ENCODE measurements at regions not wholly inside any gene's neighbourhood (a gene's known extent, or its start where the extent isn't known, plus 50 kb on each side); places are given as distances from the start of the nearest gene placed in this dataset.

DNA sequence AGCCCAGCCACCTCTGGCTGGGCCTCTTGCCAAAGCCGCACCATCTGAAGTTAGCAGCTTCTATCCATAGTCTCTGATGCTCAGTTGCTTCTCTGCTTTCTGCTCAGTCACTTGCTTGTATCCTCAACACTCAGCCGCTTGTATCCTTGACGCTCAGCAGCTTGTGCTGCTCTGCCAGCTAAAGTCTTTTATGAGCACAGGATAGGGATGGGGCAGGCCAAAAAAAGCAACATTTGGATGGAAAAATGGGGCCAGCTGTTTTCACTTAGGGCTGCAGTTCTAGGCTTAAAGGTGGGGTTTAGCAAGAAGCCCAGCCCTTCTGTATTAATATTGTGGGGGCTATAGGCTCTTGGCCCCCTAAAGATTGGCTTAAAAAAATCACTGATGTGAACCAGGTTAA, 739.4 kb downstream of the CDH8 start:
- Histone ChIP-seq H3K27ac (ENCODE audit: low read depth, low read length) (no peak overlapping the region), H3K9ac (ENCODE audit: low read depth in 1 of 2, low read length in 2 of 2) (no peak overlapping the region), H3K27me3 (ENCODE audit: control insufficient read depth in 1 of 2, insufficient read depth in 2 of 2, low read length in 2 of 2) (no peaks in the 10 kb centered on the region), H3K4me1 (ENCODE audit: control insufficient read depth in 1 of 2, insufficient read depth in 2 of 2, low read length in 2 of 2) (no peaks in the 10 kb centered on the region), H3K4me3 (ENCODE audit: low read depth in 1 of 2, low read length in 2 of 2) (no peak overlapping the region), H3K9me3 (ENCODE audit: control insufficient read depth in 1 of 2, low read length in 2 of 2) (peaks cover 0 to 2% of the 10 kb centered on the region in 2 donors), H3K36me3 (ENCODE audit: control insufficient read depth in 1 of 2, insufficient read depth in 2 of 2, low read length in 2 of 2) (no peaks in the 10 kb centered on the region)

DNA sequence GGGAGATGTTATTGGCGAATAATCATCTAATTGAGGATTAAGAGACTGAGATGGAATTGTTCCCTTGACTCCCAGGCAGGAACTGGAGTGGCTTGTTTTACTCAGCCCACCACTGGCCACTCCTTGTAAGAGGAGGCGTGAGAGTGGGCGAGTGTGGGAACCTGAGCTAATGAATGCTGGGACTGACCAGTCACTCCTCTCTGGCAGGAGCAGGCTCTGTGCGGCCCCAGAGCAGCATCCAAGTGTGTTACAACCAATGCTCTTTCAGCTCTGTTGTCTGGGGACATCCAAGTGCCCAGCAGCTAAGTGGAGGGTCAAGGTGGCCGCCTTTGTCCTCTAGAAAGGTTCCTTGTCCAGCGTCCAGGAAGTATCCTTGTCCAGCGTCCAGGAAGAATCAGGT, 739.9 kb downstream of the CDH8 start:
- no peak overlapping the region for H3K4me3 ChIP-seq (ENCODE audit: low read depth in 1 of 2, low read length in 2 of 2)
- H3K9ac ChIP-seq (ENCODE audit: low read depth in 1 of 2, low read length in 2 of 2) = no peak overlapping the region
- no peaks in the 10 kb centered on the region for H3K4me1 ChIP-seq (ENCODE audit: control insufficient read depth in 1 of 2, insufficient read depth in 2 of 2, low read length in 2 of 2)
- H3K27ac ChIP-seq (ENCODE audit: low read depth, low read length) = no peak overlapping the region
- no peaks in the 10 kb centered on the region for H3K36me3 ChIP-seq (ENCODE audit: control insufficient read depth in 1 of 2, insufficient read depth in 2 of 2, low read length in 2 of 2)
- peaks cover 0 to 2% of the 10 kb centered on the region in 2 donors for H3K9me3 ChIP-seq (ENCODE audit: control insufficient read depth in 1 of 2, low read length in 2 of 2)
- no peaks in the 10 kb centered on the region for H3K27me3 ChIP-seq (ENCODE audit: control insufficient read depth in 1 of 2, insufficient read depth in 2 of 2, low read length in 2 of 2)

DNA sequence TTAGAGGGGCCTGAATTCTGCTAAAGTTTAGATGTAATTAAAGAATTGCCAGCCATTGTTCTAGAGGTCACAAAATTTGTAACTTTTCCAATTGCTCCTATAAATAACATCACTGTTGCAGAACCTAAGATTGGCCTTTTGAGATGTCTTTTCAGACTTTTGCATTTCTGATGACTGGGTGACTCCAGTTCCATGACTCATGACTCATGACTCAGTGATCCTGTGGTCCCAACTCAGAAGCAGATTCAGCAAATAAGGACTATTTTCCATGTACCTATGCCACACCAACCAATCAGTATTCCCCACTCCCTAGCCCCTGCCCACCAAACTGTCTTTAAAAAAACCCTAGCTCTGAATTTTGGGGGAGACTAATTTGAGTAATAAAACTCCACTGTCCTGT, 740.9 kb downstream of the CDH8 start:
- Histone ChIP-seq H3K27me3 (ENCODE audit: control insufficient read depth in 1 of 2, insufficient read depth in 2 of 2, low read length in 2 of 2) (no peaks in the 10 kb centered on the region), H3K4me3 (ENCODE audit: low read depth in 1 of 2, low read length in 2 of 2) (no peak overlapping the region), H3K9ac (ENCODE audit: low read depth in 1 of 2, low read length in 2 of 2) (no peak overlapping the region)

DNA sequence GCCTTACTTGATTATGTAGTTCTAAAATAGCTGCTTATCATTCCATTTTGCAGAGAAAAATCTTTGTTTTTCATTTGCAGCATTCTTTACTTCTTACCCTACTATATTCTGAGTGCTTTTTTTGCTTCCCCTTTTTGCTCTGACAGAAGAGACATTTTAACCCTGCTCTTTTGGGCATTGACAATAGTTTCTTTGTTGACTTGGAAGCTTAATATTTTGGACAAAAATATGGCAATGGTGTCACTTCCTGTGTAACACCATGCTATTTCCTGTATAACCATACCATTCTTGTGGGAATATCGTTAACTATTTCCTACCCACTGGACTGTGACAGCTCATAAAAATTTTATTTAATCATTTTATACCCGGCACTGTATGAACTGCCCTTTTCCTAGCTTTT, 747.1 kb downstream of the CDH8 start:
- no peak overlapping the region for H3K9ac ChIP-seq (ENCODE audit: low read depth in 1 of 2, low read length in 2 of 2)
- no peaks in the 10 kb centered on the region for H3K27me3 ChIP-seq (ENCODE audit: control insufficient read depth in 1 of 2, insufficient read depth in 2 of 2, low read length in 2 of 2)

More for the DNA sequence above, 740.9 kb downstream of the CDH8 start:
- Histone ChIP-seq H3K4me1 (ENCODE audit: control insufficient read depth in 1 of 2, insufficient read depth in 2 of 2, low read length in 2 of 2) (no peaks in the 10 kb centered on the region), H3K36me3 (ENCODE audit: control insufficient read depth in 1 of 2, insufficient read depth in 2 of 2, low read length in 2 of 2) (no peaks in the 10 kb centered on the region), H3K27ac (ENCODE audit: low read depth, low read length) (no peak overlapping the region), H3K9me3 (ENCODE audit: control insufficient read depth in 1 of 2, low read length in 2 of 2) (peaks cover 0 to 2% of the 10 kb centered on the region in 2 donors)

DNA sequence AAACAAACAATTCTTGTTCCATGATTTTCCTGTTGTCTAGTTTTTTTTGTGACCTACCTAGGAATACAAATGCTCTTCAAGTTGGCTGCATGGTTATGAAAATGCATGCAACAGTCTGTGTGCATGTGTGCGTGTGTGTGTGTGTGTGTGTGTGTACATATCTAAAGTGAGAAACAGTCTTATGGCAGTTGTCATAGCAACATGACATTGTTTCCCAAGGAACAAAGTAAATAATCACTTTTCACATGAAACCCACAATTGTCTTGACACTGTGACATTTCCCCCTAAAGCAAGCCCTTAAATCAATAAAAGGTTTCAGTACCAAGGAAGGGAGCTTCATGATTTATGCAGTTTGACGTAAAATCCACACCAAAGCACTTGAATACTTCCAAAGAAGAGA, 758.4 kb downstream of the CDH8 start:
- Histone ChIP-seq H3K4me1 (ENCODE audit: control insufficient read depth in 1 of 2, insufficient read depth in 2 of 2, low read length in 2 of 2) (no peaks in the 10 kb centered on the region), H3K27ac (ENCODE audit: low read depth, low read length) (no peak overlapping the region), H3K27me3 (ENCODE audit: control insufficient read depth in 1 of 2, insufficient read depth in 2 of 2, low read length in 2 of 2) (no peaks in the 10 kb centered on the region), H3K9ac (ENCODE audit: low read depth in 1 of 2, low read length in 2 of 2) (no peak overlapping the region), H3K36me3 (ENCODE audit: control insufficient read depth in 1 of 2, insufficient read depth in 2 of 2, low read length in 2 of 2) (no peaks in the 10 kb centered on the region), H3K4me3 (ENCODE audit: low read depth in 1 of 2, low read length in 2 of 2) (no peak overlapping the region), H3K9me3 (ENCODE audit: control insufficient read depth in 1 of 2, low read length in 2 of 2) (peaks cover 0 to 13% of the 10 kb centered on the region in 2 donors)

More for the DNA sequence above, 747.1 kb downstream of the CDH8 start:
- Histone ChIP-seq H3K4me3 (ENCODE audit: low read depth in 1 of 2, low read length in 2 of 2) (no peak overlapping the region), H3K36me3 (ENCODE audit: control insufficient read depth in 1 of 2, insufficient read depth in 2 of 2, low read length in 2 of 2) (no peaks in the 10 kb centered on the region), H3K27ac (ENCODE audit: low read depth, low read length) (no peak overlapping the region), H3K9me3 (ENCODE audit: control insufficient read depth in 1 of 2, low read length in 2 of 2) (peaks cover 0 to 8% of the 10 kb centered on the region in 2 donors), H3K4me1 (ENCODE audit: control insufficient read depth in 1 of 2, insufficient read depth in 2 of 2, low read length in 2 of 2) (no peaks in the 10 kb centered on the region)

DNA sequence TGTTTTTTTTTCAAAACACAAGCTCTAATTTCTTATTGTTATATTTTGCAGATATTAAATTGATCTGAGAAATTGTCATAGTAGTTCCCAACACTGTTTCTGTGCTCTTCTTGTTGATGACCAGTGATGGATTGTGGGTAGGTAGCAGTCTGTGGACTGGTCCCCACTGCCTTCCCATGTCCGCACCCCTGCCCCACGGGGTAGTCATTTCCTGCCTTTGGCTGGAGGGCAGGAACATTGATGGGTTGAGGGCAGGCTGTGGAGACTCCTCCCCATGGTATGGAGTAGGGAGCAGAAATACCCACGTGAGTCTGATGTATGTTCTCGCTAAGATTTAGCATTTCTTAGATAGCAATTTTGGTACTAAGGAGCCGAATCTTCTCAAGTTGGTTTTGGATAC, 762.0 kb downstream of the CDH8 start:
- H3K4me1 ChIP-seq (ENCODE audit: control insufficient read depth in 1 of 2, insufficient read depth in 2 of 2, low read length in 2 of 2) = no peaks in the 10 kb centered on the region
- H3K9me3 ChIP-seq (ENCODE audit: control insufficient read depth in 1 of 2, low read length in 2 of 2) = peaks cover 0 to 13% of the 10 kb centered on the region in 2 donors
- H3K9ac ChIP-seq (ENCODE audit: low read depth in 1 of 2, low read length in 2 of 2) = no peak overlapping the region
- no peak overlapping the region for H3K4me3 ChIP-seq (ENCODE audit: low read depth in 1 of 2, low read length in 2 of 2)
- H3K27ac ChIP-seq (ENCODE audit: low read depth, low read length) = no peak overlapping the region
- H3K27me3 ChIP-seq (ENCODE audit: control insufficient read depth in 1 of 2, insufficient read depth in 2 of 2, low read length in 2 of 2) = no peaks in the 10 kb centered on the region
- no peaks in the 10 kb centered on the region for H3K36me3 ChIP-seq (ENCODE audit: control insufficient read depth in 1 of 2, insufficient read depth in 2 of 2, low read length in 2 of 2)

DNA sequence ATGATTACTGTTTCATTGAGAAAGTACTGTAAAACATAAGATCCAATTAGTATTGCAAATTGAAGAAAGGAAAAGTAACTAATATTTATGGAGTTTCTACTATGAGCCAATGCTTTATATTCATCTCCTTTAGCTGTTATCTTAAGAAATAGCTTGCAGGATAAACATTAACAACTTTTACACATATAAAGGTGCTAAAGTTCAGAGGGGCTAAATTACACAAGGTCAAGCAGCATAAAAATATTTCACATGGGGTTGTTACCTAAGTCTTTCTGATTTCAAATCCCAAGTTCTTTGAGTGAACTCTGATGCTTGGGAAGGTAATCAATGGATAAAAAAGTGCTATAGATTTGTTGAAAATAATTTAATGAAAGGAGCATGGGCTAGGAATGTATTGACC, 765.5 kb downstream of the CDH8 start:
- Histone ChIP-seq H3K27me3 (ENCODE audit: control insufficient read depth in 1 of 2, insufficient read depth in 2 of 2, low read length in 2 of 2) (no peaks in the 10 kb centered on the region), H3K36me3 (ENCODE audit: control insufficient read depth in 1 of 2, insufficient read depth in 2 of 2, low read length in 2 of 2) (no peaks in the 10 kb centered on the region), H3K4me1 (ENCODE audit: control insufficient read depth in 1 of 2, insufficient read depth in 2 of 2, low read length in 2 of 2) (no peaks in the 10 kb centered on the region), H3K9ac (ENCODE audit: low read depth in 1 of 2, low read length in 2 of 2) (no peak overlapping the region), H3K27ac (ENCODE audit: low read depth, low read length) (no peak overlapping the region), H3K9me3 (ENCODE audit: control insufficient read depth in 1 of 2, low read length in 2 of 2) (peaks cover 0 to 1% of the 10 kb centered on the region in 2 donors), H3K4me3 (ENCODE audit: low read depth in 1 of 2, low read length in 2 of 2) (no peak overlapping the region)

DNA sequence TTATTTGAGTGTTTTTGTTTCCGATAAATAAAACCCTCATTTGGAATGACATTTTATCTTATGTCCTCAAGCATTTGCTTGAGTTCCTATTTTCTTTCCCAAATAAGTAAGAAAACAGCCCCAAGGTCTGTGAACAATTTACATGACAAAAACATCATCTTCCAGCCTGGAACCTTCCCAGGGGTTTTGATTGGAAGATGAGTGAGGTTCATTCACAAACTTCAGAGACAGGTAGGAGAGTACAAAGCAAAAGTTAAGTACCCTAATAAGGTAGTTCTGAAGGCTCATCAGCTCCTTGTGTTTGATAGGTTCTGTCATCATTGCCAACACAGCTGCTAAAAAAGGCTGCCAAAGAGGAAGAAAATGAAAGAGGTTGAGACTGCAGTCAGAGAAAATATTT, 772.8 kb downstream of the CDH8 start:
- Histone ChIP-seq H3K9me3 (ENCODE audit: control insufficient read depth in 1 of 2, low read length in 2 of 2) (peaks cover 2 to 5% of the 10 kb centered on the region in 2 donors), H3K9ac (ENCODE audit: low read depth in 1 of 2, low read length in 2 of 2) (no peak overlapping the region), H3K27me3 (ENCODE audit: control insufficient read depth in 1 of 2, insufficient read depth in 2 of 2, low read length in 2 of 2) (no peaks in the 10 kb centered on the region), H3K36me3 (ENCODE audit: control insufficient read depth in 1 of 2, insufficient read depth in 2 of 2, low read length in 2 of 2) (no peaks in the 10 kb centered on the region), H3K27ac (ENCODE audit: low read depth, low read length) (no peak overlapping the region), H3K4me3 (ENCODE audit: low read depth in 1 of 2, low read length in 2 of 2) (no peak overlapping the region), H3K4me1 (ENCODE audit: control insufficient read depth in 1 of 2, insufficient read depth in 2 of 2, low read length in 2 of 2) (no peaks in the 10 kb centered on the region)

DNA sequence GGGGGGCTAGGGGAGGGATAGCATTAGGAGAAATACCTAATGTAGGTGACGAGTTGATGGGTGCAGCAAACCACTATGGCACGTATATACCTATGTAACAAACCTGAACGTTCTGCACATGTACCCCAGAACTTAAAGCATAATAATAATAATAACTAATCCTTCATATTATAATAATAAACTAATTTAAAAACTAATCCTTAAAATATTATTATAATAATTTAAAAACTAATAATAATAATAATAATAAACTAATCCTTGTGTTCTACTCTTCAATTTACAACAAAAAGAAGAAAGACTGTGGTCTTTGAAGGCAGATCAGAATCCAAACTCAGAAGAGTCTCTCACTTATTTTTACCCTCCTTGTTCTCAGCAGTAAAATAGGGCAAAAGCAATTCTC, 774.9 kb downstream of the CDH8 start:
- H3K36me3 ChIP-seq (ENCODE audit: control insufficient read depth in 1 of 2, insufficient read depth in 2 of 2, low read length in 2 of 2) = no peaks in the 10 kb centered on the region
- no peaks in the 10 kb centered on the region for H3K27me3 ChIP-seq (ENCODE audit: control insufficient read depth in 1 of 2, insufficient read depth in 2 of 2, low read length in 2 of 2)
- H3K27ac ChIP-seq (ENCODE audit: low read depth, low read length) = no peak overlapping the region
- no peak overlapping the region for H3K4me3 ChIP-seq (ENCODE audit: low read depth in 1 of 2, low read length in 2 of 2)
- H3K9ac ChIP-seq (ENCODE audit: low read depth in 1 of 2, low read length in 2 of 2) = no peak overlapping the region
- no peaks in the 10 kb centered on the region for H3K4me1 ChIP-seq (ENCODE audit: control insufficient read depth in 1 of 2, insufficient read depth in 2 of 2, low read length in 2 of 2)
- H3K9me3 ChIP-seq (ENCODE audit: control insufficient read depth in 1 of 2, low read length in 2 of 2) = peaks cover 2 to 5% of the 10 kb centered on the region in 2 donors

DNA sequence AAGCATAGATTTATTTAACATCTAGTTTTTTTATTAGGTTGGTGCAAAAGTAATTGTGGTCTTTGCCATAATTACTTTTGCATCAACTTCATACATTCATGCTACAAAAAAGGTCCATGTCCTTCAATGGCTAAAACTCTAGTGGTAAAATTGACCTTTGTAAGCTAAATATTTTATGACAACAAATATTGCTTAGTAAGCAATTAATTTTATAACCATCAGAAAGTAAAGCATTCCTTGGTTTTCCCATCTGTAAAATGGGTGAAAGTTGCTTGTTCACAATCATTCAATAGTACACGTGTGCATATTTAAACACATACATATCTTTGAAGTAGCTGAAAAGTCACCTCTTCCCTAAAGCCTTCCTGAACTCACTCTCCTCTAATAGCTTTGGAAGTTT, 789.6 kb downstream of the CDH8 start:
- Histone ChIP-seq H3K9ac (ENCODE audit: low read depth in 1 of 2, low read length in 2 of 2) (no peak overlapping the region), H3K4me3 (ENCODE audit: low read depth in 1 of 2, low read length in 2 of 2) (no peak overlapping the region), H3K27me3 (ENCODE audit: control insufficient read depth in 1 of 2, insufficient read depth in 2 of 2, low read length in 2 of 2) (no peaks in the 10 kb centered on the region), H3K9me3 (ENCODE audit: control insufficient read depth in 1 of 2, low read length in 2 of 2) (peaks cover 2 to 9% of the 10 kb centered on the region in 2 donors), H3K4me1 (ENCODE audit: control insufficient read depth in 1 of 2, insufficient read depth in 2 of 2, low read length in 2 of 2) (no peaks in the 10 kb centered on the region), H3K36me3 (ENCODE audit: control insufficient read depth in 1 of 2, insufficient read depth in 2 of 2, low read length in 2 of 2) (no peaks in the 10 kb centered on the region), H3K27ac (ENCODE audit: low read depth, low read length) (no peak overlapping the region)

DNA sequence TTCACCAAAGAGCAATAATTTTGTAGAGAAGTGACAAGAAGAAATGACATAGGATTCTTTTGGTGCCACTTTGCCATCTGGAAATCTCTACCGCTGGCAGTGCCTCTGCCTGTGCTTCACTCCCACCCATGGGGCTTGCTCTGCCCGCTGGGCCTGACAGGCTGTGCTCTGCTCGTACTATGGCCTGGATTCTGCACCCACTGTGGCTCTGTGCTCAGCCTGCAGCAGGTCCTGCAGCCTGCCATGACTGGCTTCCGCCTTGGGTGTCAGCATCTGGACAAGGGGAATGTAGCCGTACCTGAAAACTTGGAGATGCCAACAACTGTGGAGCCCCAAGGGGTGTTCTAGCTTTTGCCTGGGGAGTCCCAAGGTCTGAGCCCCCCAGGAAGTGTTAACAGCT, 792.3 kb downstream of the CDH8 start:
- Histone ChIP-seq H3K27me3 (ENCODE audit: control insufficient read depth in 1 of 2, insufficient read depth in 2 of 2, low read length in 2 of 2) (no peaks in the 10 kb centered on the region), H3K9me3 (ENCODE audit: control insufficient read depth in 1 of 2, low read length in 2 of 2) (peaks cover 0 to 9% of the 10 kb centered on the region in 2 donors), H3K4me1 (ENCODE audit: control insufficient read depth in 1 of 2, insufficient read depth in 2 of 2, low read length in 2 of 2) (no peaks in the 10 kb centered on the region)

More for the DNA sequence above, 792.3 kb downstream of the CDH8 start:
- Histone ChIP-seq H3K9ac (ENCODE audit: low read depth in 1 of 2, low read length in 2 of 2) (no peak overlapping the region), H3K27ac (ENCODE audit: low read depth, low read length) (no peak overlapping the region), H3K4me3 (ENCODE audit: low read depth in 1 of 2, low read length in 2 of 2) (no peak overlapping the region), H3K36me3 (ENCODE audit: control insufficient read depth in 1 of 2, insufficient read depth in 2 of 2, low read length in 2 of 2) (no peaks in the 10 kb centered on the region)

All from duodenal mucosa (tissue), 2 donors.